ENCODE measurements at regions not wholly inside any gene's neighbourhood (a gene's known extent, or its start where the extent isn't known, plus 50 kb on each side); places are given as distances from the start of the nearest gene placed in this dataset.
A peak's percentile ranks its signal among the peaks of the same experiment; 100 is the strongest.
"Not testable (repeated sequence)": the region's sequence is repeated elsewhere in the genome, so short reads cannot be mapped to it uniquely, and the experiment has no call there.

- DNase-seq = no peak
Observed at GRCh38 chrX:53883196-53883595, 161.1 kb downstream of the PHF8 start.

GRCh38 chrX:53882331-53882730 is 161.9 kb downstream of the PHF8 start:
- DNase-seq = no peak

DNA sequence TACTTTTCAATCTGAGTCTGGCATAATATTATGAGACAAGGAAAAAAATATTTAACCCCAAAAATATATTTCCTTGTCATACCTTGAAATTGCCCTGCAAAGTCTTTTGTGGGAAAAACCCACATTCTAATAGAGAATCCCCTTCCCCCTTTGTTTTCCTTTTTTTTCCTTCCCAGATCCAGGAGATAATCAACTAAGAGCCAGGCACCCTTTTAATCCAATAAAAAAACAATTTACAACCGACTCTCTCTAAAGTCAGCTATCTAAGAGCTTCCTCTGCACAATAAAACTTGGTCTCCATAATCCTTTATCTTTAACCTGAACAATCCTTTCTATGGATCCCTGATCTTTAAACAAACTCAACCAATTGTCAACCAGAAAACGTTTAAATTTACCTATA is 163.5 kb downstream of the PHF8 start:
- DNase-seq = not testable (repeated sequence)

- DNase-seq = no peak
Observed at GRCh38 chrX:53859890-53860289, 173.4 kb upstream of the HUWE1 start.

DNA sequence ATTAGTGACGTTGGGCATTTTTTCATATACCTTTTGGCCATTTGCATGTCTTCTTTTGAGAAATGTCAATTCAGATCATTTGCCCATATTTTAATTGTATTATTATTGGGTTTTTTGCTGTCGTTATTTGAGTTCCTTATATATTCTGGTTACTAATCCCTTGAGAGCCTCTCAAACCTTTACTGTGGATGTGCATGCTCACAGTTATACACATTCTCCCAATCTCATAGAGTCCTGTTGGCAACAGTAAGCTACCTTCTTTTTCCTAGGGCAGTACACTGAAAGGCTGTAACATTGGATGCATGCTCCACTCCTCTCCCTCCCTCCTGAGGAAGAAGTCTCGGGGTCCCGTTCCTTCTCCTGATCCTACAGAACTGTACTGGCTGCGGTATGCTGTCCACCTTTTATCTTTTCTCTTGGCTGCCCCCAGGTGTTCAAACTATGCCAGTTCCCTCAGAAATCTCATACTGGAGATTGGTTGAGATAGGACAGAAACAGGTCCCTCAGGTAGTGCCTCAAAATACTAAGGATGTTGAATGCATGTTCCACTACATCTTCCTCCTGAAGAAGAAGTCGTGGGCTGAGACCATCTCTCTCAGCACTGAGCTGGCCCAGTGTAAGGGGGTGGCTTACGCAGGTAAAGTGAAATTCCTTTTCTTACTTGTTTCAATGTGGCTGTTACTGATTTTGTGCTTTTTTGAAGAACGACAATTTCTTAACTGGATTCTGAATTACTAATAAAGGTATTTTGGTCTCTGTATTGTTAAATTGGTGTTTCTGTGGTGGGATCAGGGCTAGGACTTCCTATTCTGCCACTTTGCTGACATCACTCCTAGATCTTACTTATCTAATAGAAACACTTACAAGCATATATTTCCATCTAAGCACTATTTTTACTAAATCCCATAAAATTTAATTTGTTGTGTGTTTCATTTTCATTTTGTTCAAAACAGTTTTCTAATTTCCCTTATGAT is 145.4 kb upstream of the HUWE1 start:
- DNase-seq = peak; percentile 6

- no peak for DNase-seq
Observed at GRCh38 chrX:53824686-53825085, 138.2 kb upstream of the HUWE1 start.

DNA sequence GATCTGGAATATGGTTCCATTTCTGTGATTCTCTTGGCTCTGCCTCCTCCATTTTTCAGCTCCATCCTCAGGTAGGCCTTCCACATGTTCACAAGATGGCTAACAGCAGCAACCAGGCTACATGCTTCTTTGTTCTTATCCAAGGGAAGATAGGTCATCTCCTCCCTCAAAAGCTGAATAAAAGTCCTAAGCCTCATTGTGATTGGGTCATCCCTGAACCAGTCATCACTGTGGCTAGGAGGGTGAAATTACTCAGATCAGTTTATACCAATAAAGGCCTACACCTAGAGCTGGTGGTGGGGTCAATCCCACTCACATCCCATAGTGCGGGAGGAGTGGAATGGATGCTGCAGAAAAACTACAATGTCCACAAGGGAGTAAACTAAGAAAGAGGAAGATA is 131.6 kb upstream of the HUWE1 start:
- DNase-seq = not testable (repeated sequence)

DNA sequence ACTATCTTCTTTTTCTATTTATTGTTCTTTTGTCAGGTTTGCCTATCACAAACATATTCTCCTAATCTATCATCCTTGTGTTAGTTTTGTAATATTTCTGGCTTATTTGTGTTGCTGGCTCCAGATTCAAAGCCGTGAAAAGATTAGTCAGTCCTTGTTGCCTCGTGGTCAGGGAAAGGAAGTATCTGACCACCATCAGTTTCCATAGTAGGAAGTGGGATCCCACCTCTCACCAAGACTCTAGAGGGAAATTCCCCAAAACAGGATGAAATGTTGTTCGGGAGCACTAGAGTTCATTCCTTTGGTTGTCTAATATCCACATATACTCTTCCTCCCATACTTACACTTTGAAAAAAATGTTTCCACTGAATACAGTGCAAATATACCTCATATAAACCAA is 131.0 kb upstream of the HUWE1 start:
- DNase-seq = no peak

DNA sequence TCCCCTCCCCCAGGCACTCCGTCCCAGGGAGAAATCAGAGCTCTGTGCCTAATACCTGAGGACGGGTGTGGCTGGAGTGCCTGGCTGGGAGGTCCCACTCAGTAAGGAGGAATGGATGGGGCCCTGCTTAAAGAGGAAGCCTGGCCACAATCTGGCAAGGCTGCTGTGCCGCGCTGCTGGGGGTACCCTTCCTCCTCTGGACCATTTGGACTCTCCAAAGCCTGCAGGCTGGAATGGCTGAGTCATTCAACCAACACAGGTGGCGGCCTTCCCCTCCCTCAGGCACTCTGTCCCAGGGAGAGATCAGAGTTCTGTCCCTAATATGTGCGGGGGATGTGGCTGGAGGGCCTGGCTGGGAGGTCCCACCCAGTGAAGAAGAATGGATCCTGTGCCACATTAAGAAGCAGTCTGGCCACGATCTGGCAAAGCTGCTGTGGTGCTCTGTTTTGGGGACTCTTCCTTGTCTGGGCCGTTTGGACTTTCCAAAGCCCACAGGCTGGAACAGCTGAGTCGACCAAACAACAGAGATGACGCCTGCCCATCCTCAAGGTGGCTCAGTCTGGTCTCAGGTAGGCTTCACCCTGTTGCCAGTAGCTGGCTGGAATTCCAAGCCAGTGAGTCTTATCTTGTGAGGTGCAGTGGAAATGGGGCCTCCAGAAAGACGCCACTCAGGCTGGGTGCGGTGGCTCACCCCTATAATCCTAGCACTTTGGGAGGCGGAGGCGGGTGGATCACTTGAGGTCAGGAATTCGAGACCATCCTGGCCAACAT is 127.3 kb upstream of the HUWE1 start:
- no peak for DNase-seq

GRCh38 chrX:53798281-53798680 is 111.8 kb upstream of the HUWE1 start:
- no peak for DNase-seq

- DNase-seq = no peak
Observed at GRCh38 chrX:53795576-53795975, 109.1 kb upstream of the HUWE1 start.

- DNase-seq = no peak
Observed at GRCh38 chrX:53794181-53794580, 107.7 kb upstream of the HUWE1 start.

- no peak for DNase-seq
Observed at GRCh38 chrX:53768865-53769264, 82.3 kb upstream of the HUWE1 start.

- DNase-seq = no peak
Observed at GRCh38 chrX:53768451-53768850, 81.9 kb upstream of the HUWE1 start.

GRCh38 chrX:53767544-53767943 is 81.0 kb upstream of the HUWE1 start:
- no peak for DNase-seq

GRCh38 chrX:53757181-53757580 is 70.7 kb upstream of the HUWE1 start:
- not testable (repeated sequence) for DNase-seq

GRCh38 chrX:53746718-53747117 is 60.2 kb upstream of the HUWE1 start:
- DNase-seq = no peak

DNA sequence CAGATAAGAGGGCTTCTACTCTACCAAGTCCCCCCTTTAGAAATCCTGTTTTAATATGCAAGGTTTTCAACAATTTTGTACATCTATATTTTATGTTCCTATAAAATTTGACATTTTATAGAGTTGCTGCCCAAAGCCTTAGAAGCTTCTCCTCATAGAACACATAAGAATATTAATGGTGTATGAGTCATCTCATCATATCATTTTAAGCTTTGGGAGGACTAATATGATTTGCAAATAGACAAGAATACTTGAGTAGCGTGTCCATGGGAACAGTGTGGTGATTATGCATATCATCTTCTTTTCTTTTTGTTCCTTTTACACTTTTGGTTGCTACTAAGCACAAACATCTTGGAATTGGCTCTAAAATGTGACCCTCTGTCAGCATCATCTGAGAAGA is 56.7 kb upstream of the HUWE1 start:
- DNase-seq = no peak

DNA sequence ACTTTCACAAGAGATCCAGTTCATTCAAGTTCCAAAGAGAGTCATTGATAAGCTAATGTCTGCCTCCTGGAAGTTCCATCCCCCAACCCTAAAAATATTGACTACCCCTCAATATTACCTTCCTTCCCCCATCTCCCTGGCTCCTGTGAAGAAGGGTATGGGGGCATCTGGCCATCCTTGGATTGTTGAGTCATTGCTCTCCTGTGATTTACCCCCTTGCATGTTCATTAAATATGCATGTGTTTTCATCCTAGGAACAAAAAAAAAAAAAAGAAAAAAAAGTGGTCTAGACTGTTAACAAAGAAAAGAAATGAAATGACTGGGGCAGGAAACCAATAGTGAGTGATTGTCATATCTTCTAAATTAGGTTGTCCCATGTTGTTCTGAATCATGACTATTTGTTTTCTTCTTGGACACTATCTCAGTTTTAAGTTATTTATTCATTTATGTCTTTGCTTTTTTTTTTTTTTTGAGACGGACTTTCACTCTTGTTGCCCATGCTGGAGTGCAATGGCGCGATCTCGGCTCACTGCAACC is 51.9 kb upstream of the HUWE1 start:
- DNase-seq = no peak
